Stimulated activated CD4-positive, alpha-beta T cell treated with anti-CD3 and anti-CD28 coated beads, Interleukin-15, amount 100 ng/mL, for 24 hours (primary cell): ENCODE measurements at regions not wholly inside any gene's neighbourhood (a gene's known extent, or its start where the extent isn't known, plus 50 kb on each side); places are given as distances from the start of the nearest gene placed in this dataset.

Experiments
- DNase-seq: peaks from one replicate; pipeline ENCODE4 v3.0.0-alpha.2; 2020

DNA sequence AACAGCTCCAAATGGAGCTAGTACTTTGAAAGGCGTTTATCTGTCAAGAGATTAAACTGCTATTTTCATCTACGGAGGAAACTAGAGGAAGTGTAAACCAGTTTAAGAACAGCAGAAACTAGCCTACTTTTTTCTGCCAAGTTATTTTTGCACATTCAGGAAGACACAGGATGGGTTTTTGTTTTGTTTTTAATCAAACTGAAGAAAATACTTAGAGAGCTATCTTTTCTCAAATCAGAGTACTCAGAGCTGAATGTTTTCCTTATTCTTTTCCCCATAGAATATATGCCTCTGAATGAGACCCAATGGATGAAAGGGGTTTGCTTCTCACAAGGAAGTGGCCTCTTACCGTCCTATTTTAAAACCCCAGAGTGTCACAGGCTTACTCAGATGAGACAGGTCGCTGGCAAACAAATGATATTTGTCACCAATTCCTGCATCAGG, 538.5 kb downstream of the CD83 start:
- no peak for DNase-seq

GRCh38 chr6:14656649-14657048, 539.1 kb downstream of the CD83 start:
- no peak for DNase-seq

GRCh38 chr6:14658030-14658429, 540.5 kb downstream of the CD83 start:
- DNase-seq, result no peak

- DNase-seq, result no peak
Measured at GRCh38 chr6:14658886-14659561, 541.5 kb downstream of the CD83 start.

- no peak for DNase-seq
Measured at GRCh38 chr6:14659841-14660240, 542.3 kb downstream of the CD83 start.

DNA sequence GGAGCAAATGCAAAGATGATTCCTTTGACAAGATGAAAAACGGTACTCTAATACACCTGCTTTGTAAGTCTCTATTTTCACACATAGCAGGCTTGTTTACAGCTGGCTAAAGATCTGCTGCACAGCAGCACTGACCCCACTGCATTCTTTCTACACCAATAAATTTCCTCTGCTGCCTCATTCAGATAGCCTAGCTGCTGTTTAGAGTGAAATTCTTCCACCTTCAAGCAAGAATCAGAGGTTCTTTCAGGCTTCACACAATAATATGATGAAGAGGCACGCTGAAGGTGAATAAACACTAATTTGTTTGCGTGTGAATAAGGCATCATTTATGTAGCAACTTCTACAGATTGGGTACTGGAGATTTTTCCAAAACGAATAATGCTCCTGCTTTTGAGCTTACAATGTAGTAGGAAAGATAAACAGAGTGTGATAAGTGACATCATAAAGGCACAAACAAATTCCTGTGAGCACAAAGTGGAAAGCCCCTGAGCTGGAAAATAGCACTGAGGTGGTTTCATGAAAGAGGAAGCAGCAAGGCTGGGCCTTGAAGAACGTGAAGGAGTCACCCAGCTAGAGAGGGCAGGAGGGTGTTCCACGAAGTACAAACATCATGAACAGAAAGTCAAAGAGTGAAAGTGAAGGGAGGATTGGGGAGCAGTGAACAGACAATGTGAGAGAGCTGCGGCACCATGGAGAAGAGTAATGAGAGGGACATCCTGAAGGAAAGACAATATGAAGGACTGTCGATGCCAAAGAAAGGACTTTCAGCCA, 543.4 kb downstream of the CD83 start:
- peak; percentile 46 for DNase-seq

- DNase-seq, result no peak
Measured at GRCh38 chr6:14661691-14662090, 544.1 kb downstream of the CD83 start.

GRCh38 chr6:14664112-14664601, 546.6 kb downstream of the CD83 start:
- peak; percentile 18 for DNase-seq

DNA sequence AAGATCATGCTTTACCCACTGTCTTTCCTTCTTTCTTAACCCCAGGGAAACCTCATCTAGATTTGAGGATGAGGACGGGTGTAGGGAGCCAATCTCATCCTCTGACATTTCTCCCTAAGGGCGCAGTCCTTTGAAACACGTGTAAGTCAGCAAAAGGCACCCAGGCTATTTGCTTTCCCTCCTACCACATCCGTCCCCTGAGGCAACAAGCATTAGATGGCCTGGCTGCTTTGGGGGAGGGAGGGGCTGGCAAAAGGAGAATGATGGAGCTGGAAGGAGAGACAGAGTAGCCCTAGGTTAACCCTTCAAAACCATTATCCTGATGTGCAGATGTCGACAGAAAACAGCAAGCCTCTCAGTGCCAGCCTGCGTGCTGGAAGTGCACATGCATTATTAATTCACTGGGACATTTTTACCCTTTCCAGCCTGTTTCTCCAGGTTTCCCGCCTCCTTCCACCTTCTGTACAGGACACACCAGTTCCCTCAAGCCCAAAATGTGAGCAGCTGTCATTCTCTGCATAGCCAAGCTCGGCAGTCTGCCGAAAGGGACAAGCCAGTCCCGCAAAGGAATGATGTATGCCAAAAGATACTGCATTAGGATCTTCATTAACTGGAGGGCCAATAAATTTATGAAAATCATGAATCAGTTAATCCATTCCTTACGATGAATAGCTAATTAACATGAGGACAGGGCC, 547.2 kb downstream of the CD83 start:
- DNase-seq, result no peak

GRCh38 chr6:14665827-14666724, 548.5 kb downstream of the CD83 start:
- DNase-seq, result peak; percentile 74

GRCh38 chr6:14670806-14671205, 553.2 kb downstream of the CD83 start:
- DNase-seq, result no peak

GRCh38 chr6:14671261-14671681, 553.7 kb downstream of the CD83 start:
- no peak for DNase-seq

DNA sequence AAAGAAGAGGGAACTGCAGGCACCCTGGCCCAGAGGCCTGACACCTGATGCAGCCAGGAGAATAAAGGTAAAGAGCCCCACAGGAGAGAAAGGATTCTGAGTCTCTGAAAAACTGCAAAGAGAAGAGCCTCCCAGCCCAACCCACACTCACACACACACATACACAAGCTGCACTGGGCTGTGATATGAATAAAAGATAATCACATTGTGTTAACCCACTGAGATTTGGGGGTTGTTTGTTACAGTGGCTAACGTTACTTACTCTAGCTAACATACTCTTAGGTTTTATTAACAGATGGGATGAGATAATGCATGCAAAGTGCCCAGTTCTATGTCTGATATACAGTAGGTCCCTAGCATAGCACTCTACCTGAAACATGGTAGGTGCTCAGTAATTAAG, 554.4 kb downstream of the CD83 start:
- no peak for DNase-seq

DNA sequence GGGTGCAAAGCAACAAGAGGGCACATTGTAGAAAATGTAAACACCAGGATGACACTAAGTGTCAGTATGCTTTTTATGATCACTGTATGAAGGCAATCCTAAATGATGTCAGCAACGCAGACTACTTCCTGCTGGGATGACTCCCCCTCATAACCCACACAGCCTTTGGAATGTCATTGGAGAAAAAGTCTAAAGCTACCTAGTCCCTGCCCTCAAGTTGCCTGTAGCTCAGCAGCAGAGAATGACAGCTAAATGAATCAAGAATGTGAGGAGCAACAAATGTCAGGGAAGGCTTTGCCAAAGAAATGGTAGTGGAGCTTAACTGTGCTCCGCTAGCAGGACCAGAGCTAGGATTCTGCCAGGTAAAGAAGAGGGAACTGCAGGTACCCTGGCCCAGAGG, 555.6 kb downstream of the CD83 start:
- no peak for DNase-seq

- DNase-seq, result no peak
Measured at GRCh38 chr6:14674458-14674857, 556.9 kb downstream of the CD83 start.

- peak; percentile 30 for DNase-seq
Measured at GRCh38 chr6:14674867-14675648, 557.5 kb downstream of the CD83 start.

DNA sequence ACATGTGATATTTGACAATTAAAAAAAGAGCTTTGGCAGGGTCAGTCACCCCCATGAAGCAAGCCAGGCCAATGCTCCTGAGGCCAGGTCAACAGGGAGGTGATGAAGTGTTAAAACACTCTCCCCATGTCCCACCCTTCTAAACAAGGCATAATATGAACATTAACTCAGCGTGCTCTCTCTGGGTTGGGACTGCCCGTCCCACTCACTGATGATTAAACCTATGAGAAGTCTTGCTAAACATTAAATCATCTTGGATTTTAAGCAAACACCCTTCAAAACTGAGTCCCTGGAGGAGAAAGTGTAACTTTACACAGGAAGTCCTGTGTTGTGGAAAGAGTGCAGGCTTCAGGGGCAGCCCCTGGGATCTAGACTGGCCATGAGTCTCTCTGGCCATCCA, 558.5 kb downstream of the CD83 start:
- DNase-seq, result no peak

- no peak for DNase-seq
Measured at GRCh38 chr6:14676977-14677781, 559.6 kb downstream of the CD83 start.

GRCh38 chr6:14681699-14682487, 564.0 kb upstream of the JARID2 start:
- DNase-seq, result no peak

DNA sequence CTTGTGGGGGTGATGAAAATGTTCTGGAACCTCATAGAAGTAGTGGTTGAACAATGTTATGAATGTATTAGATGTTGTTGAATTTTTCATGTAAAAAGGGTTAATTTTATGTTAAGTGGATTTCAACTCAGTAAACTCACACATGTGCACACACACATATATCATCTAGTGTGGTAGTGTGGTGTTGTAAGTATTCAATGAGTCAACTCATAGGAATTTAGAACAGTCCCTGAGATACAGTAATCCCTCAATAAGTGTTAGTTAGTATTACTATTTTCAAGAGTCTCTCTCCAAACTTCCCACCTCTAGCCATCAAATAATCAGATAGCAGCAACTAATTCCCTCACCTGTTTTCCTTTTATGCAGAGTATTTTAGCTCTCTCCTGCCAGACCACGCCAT, 563.1 kb upstream of the JARID2 start:
- no peak for DNase-seq
